OCI-LY7 (cell line): ENCODE measurements at regions not wholly inside any gene's neighbourhood (a gene's known extent, or its start where the extent isn't known, plus 50 kb on each side); places are given as distances from the start of the nearest gene placed in this dataset.

Experiments used
- BruUV-seq: library from RNA; stranded (reverse); fragments of 400-500 nt; replicated peaks from 2 replicates; lab custom pipeline; 2021; lab: Mats Ljungman, UMichigan
- CTCF ChIA-PET: fragments of 300-600 bp; sonication (Branson Sonifier 250); formaldehyde crosslinking; loops from one replicate; lab custom pipeline; 2022; ENCODE audit warnings: antibody characterized with exemption; ENCODE audit not compliant: unreplicated experiment; lab: Charles Lee
- POLR2A ChIA-PET: fragments of 300-600 bp; sonication (Branson Sonifier 250); formaldehyde crosslinking; loops from one replicate; lab custom pipeline; 2022; ENCODE audit warnings: antibody characterized with exemption; lab: Charles Lee
- DNase-seq: peaks from one replicate; pipeline ENCODE4 v3.0.0-alpha.2; 2015; ENCODE audit warnings: low spot score
- H2AFZ ChIP-seq: fragments of 200-600 bp; sonication (generic), shearing (Covaris generic); 2 replicates; pipeline ENCODE4 v1.6.1; 2014; ENCODE audit warnings: mild to moderate bottlenecking, antibody characterized with exemption, low read length, moderate library complexity
- H3K27ac ChIP-seq: fragments of 200-600 bp; sonication (generic); 2 replicates; pipeline ENCODE4 v1.5.1; 2014; ENCODE audit warnings: mixed run types, low read depth, mild to moderate bottlenecking, moderate library complexity, low read length, inconsistent platforms; ENCODE audit not compliant: poor library complexity, severe bottlenecking
- H3K36me3 ChIP-seq: fragments of 200-600 bp; sonication (generic); 2 replicates; pipeline ENCODE4 v1.6.1; 2014; ENCODE audit warnings: mild to moderate bottlenecking, antibody characterized with exemption, low read length, moderate library complexity, mixed read lengths; ENCODE audit not compliant: insufficient read depth
- H3K4me1 ChIP-seq: fragments of 200-600 bp; sonication (generic); 2 replicates; pipeline ENCODE4 v1.5.1; 2014; ENCODE audit warnings: mild to moderate bottlenecking, low read length; ENCODE audit not compliant: insufficient read depth, poor library complexity, severe bottlenecking
- H3K4me2 ChIP-seq: fragments of 200-600 bp; sonication (generic); 2 replicates; pipeline ENCODE4 v1.6.1; 2014; ENCODE audit warnings: mild to moderate bottlenecking, low read length
- H3K4me3 ChIP-seq: fragments of 200-600 bp; sonication (generic); 2 replicates; pipeline ENCODE4 v1.5.1; 2014; ENCODE audit warnings: mild to moderate bottlenecking, low read depth, low read length; ENCODE audit not compliant: poor library complexity, severe bottlenecking
- H3K79me2 ChIP-seq: fragments of 200-600 bp; sonication (generic); 2 replicates; pipeline ENCODE4 v1.6.1; 2016; ENCODE audit warnings: low read depth, mild to moderate bottlenecking, low read length, moderate library complexity, mixed read lengths; ENCODE audit not compliant: insufficient read depth
- H3K9me2 ChIP-seq: fragments of 200-600 bp; sonication (generic); 2 replicates; pipeline ENCODE4 v1.6.1; 2016; ENCODE audit warnings: mild to moderate bottlenecking, low read length, mixed read lengths; ENCODE audit not compliant: insufficient read depth
- H3K9me3 ChIP-seq: fragments of 200-600 bp; sonication (generic); 2 replicates; pipeline ENCODE4 v1.6.1; 2014; ENCODE audit warnings: mild to moderate bottlenecking, mixed run types, low read length, mixed read lengths
- H4K20me1 ChIP-seq: fragments of 200-600 bp; sonication (generic); 2 replicates; pipeline ENCODE4 v1.6.1; 2014; ENCODE audit warnings: mild to moderate bottlenecking, antibody characterized with exemption, low read length, moderate library complexity, mixed read lengths; ENCODE audit not compliant: insufficient read depth
- EZH2phosphoT487 ChIP-seq: fragments of 200-600 bp; sonication (generic); IDR thresholded peaks from 2 replicates; pipeline ENCODE4 v1.6.1; 2018; ENCODE audit warnings: low read depth, borderline replicate concordance, mild to moderate bottlenecking, mixed run types, antibody characterized with exemption, low read length, moderate library complexity, mixed read lengths
- intact Hi-C: fragments of 100-400 bp; cut with micrococcal nuclease; formaldehyde crosslinking; loops from one replicate; pipeline ENCODE4 v1.10.0; 2022; ENCODE audit not compliant: unreplicated experiment
- TF ChIP-seq, protein P1 (sequence below): fragments of 200-600 bp; sonication (generic); conservative IDR thresholded peaks from 2 replicates; pipeline ENCODE4 v1.5.1; 2014; ENCODE audit warnings: mild to moderate bottlenecking, antibody characterized with exemption, low read length, moderate library complexity, mixed read lengths

DNA sequence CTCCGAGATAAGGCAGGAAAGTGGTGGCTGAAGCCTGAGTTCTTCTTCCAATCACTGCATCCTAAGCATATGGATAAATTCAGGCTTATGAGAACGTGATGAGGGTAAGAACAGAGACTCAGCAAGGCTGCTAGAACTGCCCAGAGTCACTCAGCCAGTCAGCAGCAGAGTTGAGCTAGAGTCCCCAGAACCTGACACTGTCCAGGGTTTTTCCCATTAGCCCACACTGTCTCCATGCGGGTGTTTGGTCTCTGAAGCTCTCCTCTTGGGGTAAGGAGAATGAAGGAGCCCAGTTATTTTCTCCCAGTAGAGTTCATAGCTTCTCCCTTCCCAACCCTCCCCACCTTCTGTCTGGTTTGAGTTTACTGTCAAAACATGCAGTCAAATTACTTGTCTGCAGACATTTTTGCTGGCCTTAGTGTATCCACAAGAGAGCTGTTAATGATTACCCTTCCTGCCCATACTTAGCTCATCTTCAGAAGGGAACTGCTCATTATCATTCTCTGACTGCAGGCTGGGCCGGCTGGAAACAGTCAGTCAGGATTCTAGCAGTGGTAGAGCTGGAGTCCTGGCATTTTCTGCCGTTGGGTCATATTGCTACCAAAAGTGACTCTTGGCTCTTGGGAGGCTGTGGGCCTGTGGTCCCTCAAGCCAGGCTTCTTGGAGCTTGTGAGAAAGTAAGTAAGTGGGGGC lies 460.0 kb downstream of the HS3ST3B1 start:
- no peak for DNase-seq
- POLR2A ChIA-PET: interaction anchor here (0.5 to 1.6 kb wide), 7 partner anchors 11 to 1172 kb away, joined by 3 to 6 read pairs (median 3); no protein-coding TSS in a partner anchor
- Histone ChIP-seq H3K9me2 (no peaks in the 10 kb centered on the region), H3K4me3 (no peak overlapping the region), H3K9me3 (0 out of 2 replicates have a peak, but pooled peaks cover 7% of the 10 kb centered on the region), H3K4me2 (peak overlapping the region; percentile 53), H3K4me1 (peaks cover 24% of the 10 kb centered on the region), H2AFZ (peak overlapping the region; percentile 83), H3K27ac (no peak overlapping the region), H3K79me2 (no peaks in the 10 kb centered on the region), H4K20me1 (no peaks in the 10 kb centered on the region), H3K36me3 (no peaks in the 10 kb centered on the region)
- BruUV-seq: no TSS peak
- intact Hi-C loops: no loop called here
- TF ChIP-seq, protein P1, sequence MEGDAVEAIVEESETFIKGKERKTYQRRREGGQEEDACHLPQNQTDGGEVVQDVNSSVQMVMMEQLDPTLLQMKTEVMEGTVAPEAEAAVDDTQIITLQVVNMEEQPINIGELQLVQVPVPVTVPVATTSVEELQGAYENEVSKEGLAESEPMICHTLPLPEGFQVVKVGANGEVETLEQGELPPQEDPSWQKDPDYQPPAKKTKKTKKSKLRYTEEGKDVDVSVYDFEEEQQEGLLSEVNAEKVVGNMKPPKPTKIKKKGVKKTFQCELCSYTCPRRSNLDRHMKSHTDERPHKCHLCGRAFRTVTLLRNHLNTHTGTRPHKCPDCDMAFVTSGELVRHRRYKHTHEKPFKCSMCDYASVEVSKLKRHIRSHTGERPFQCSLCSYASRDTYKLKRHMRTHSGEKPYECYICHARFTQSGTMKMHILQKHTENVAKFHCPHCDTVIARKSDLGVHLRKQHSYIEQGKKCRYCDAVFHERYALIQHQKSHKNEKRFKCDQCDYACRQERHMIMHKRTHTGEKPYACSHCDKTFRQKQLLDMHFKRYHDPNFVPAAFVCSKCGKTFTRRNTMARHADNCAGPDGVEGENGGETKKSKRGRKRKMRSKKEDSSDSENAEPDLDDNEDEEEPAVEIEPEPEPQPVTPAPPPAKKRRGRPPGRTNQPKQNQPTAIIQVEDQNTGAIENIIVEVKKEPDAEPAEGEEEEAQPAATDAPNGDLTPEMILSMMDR: no peak
- TF ChIP-seq EZH2phosphoT487: no peak
- CTCF ChIA-PET: no interaction called here

DNA sequence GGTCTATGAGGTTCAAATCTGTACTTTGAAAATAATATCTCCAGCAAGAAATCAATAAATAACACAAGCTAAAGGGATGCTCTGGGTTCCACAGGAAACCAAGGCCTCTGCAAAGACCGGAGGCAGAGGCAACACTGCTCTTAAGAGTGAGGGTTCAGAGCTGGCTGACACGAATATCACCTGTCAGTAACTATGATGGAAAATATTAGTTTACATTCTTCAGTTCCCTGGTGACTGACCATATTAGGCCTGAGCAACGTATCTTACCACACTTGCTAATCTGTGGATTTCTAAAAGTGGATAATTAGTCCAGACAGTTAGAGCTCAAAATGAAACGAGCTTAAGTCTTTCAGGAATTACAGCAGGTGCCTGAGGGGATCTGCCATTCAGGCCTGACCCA lies 459.3 kb downstream of the HS3ST3B1 start:
- TF ChIP-seq, protein P1: no peak
- no peak for TF ChIP-seq EZH2phosphoT487
- intact Hi-C loops: no loop called here
- H3K4me2 ChIP-seq: peak overlapping the region; percentile 53
- no peaks in the 10 kb centered on the region for H3K36me3 ChIP-seq
- H2AFZ ChIP-seq: peak overlapping the region; percentile 83
- H3K4me3 ChIP-seq: peak overlapping the region; percentile 4
- ChIA-PET POLR2A (interaction anchor here (0.5 to 1.6 kb wide), 8 partner anchors 10 to 1172 kb away, joined by 3 to 6 read pairs (median 4); no protein-coding TSS in a partner anchor), CTCF (no interaction called here)
- no peaks in the 10 kb centered on the region for H4K20me1 ChIP-seq
- H3K4me1 ChIP-seq: peaks cover 24% of the 10 kb centered on the region
- no peaks in the 10 kb centered on the region for H3K79me2 ChIP-seq
- H3K9me3 ChIP-seq: 0 out of 2 replicates have a peak, but pooled peaks cover 7% of the 10 kb centered on the region
- no peaks in the 10 kb centered on the region for H3K9me2 ChIP-seq
- no TSS peak for BruUV-seq
- peak; percentile 41 for DNase-seq
- no peak overlapping the region for H3K27ac ChIP-seq

- ChIA-PET POLR2A (interaction anchor here (1.6 kb wide), 1 partner anchor 28 kb away, joined by 4 read pairs; no protein-coding TSS in a partner anchor), CTCF (no interaction called here)
- H3K36me3 ChIP-seq: no peaks in the 10 kb centered on the region
- no TSS peak for BruUV-seq
- H3K9me3 ChIP-seq: 0 out of 2 replicates have a peak, but pooled peaks cover 7% of the 10 kb centered on the region
- intact Hi-C loops: no loop called here
- TF ChIP-seq, protein P1: no peak
- TF ChIP-seq EZH2phosphoT487: no peak
- no peak overlapping the region for H3K27ac ChIP-seq
- H3K9me2 ChIP-seq: no peaks in the 10 kb centered on the region
- H2AFZ ChIP-seq: peak overlapping the region; percentile 83; the same call in 1 of the 2 replicates
- peaks cover 24% of the 10 kb centered on the region for H3K4me1 ChIP-seq
- no peak overlapping the region for H3K4me2 ChIP-seq
- no peak for DNase-seq
- no peaks in the 10 kb centered on the region for H3K79me2 ChIP-seq
- no peak overlapping the region for H3K4me3 ChIP-seq
- H4K20me1 ChIP-seq: no peaks in the 10 kb centered on the region
These were observed 458.4 kb downstream of the HS3ST3B1 start for GRCh38 chr17:14759325-14759724.
